Inflammatory macrophage treated with lipopolysaccharide for 4 hours (primary cell): ENCODE measurements at regions not wholly inside any gene's neighbourhood (a gene's known extent, or its start where the extent isn't known, plus 50 kb on each side); places are given as distances from the start of the nearest gene placed in this dataset.

Experiments
- DNase-seq: peaks from one replicate; pipeline ENCODE4 v3.0.0-alpha.2; 2020

DNA sequence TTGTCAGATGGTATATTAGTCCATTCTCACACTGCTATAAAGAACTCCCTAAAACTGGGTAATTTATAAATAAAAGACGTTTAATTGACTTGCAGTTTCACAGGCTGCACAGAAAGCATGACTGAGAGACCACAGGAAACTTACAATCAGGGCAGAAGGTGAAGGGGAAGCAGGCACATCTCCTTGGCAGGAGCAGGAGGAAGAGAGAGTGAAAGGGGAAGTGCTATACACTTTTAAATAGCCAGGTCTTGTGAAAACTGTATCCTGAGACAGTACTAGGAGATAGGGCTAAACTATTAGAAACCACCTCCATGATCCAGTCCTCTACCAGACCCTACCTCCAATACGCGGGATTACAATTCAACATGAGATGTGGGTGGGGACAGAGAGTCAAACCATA is 193.9 kb upstream of the KCNG1 start:
- DNase-seq = no peak

DNA sequence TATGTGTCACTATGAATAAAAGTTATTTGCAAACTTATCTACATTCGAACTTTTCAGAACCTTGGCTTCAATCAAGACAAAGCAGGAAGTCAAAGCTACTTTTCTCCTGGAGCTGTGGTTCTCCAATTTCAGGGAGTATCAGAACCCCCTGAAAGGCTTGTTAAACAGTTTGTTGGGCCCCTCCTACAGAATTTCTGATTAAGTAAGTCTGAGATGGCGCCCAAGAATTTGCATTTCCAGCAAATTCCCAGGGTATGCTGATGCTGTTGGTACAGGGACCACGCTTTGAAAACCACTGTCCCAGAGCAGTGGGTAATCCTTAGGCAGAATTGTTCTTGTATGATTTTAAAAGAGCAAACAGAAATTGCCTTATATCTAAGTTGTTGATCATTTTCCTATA is 189.9 kb upstream of the KCNG1 start:
- no peak for DNase-seq

DNA sequence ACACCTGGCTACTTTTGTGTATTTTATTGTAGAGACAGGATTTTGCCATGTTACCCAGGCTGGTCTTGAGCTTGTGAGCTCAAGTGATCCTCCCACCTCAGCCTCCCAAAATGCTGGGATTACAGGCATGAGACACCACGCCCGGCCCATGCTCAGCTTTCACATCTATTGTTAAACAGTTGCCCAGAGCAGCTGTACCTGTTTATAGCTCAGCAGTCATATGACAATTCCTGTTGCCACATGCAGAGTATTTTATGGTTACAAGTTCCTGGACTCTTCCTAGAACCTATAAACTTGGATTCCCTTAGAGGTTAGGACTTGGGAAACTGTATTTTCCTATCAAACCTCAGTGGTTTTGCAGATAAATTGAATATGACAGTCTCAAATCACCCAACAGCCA is 188.3 kb upstream of the KCNG1 start:
- no peak for DNase-seq

DNA sequence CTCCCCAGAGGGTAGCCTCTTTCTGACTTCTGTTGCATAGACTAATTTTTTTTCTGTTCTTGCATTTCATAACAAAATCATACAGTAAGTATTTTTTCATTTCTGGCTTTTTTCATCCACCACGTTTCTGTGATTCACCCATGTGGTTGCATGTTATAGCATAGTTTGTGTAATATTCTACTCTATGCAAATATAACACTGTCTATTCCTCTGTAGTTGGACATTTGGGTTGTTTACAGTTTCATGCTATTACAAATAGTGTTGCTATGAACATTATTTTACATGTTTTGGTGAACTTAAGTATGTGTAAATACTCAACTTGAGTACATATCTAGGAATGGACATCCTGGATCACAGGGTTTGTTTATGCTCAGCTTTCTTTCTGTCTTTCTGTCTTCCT is 187.2 kb upstream of the KCNG1 start:
- DNase-seq = no peak

DNA sequence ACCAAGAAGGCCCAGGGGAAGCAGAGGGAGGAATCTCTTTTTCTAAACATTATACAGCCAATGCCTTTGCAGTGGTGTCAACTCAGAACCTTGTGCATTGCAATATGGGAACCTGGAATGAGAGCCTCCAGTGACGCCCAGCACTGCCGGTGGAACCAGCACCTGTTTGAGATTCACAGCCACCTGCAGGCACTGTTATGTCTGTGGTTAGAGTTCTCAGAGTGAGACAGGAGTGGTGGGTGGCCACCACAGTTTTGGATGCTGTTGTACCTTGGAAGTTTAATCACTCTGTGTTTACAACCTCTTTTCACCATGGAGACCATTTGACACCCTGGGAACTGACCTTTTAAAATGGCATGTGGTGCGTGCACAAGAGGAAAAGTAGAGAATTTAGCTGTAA is 185.3 kb upstream of the KCNG1 start:
- no peak for DNase-seq

DNA sequence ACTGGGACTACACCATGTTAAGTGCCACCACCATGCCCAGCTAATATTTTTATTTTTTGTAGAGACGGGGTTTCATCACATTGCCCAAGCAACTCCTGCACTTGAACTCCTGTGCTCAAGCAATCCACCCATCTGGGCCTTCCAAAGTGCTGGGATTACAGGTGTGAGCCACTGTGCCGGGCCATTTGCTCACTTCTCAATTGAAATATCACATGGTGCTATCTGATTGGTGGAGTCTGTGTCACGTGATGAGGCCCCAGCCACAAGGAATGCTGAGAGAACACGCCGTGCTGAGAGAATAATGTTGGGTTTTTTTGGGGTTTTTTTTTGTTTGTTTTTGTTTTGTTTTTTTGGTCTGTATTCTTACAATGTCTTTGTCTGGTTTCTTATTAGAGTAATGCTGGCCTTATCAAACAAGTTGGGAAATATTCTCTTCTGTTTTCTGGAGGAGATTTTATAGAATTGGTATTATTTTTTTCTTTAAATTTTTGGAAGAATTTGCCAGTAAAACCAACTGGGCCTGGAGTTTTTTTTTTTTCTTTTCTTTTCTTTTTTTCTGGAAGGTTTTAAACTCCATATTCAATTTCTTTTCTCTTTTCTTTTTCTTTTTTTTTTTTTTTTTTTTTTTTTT is 183.2 kb upstream of the KCNG1 start:
- no peak for DNase-seq

DNA sequence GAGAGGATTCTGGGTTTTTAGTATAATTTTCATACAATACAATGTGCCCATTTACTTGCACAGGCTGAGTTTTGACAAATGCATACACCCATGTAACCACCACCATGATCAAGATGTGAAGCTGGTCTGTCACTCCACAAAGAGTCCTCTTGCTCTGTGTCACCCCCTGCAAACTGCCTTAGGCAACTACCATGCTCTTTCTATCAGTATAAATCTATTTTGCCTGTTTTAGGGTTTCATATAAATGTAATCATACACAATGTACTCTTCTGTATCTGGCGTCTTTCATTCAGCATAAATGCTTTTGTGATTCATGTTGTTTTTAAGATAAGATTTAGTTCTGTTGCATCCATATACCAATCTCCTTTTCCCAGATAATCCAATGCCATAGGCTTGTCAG is 181.9 kb upstream of the KCNG1 start:
- DNase-seq = no peak

DNA sequence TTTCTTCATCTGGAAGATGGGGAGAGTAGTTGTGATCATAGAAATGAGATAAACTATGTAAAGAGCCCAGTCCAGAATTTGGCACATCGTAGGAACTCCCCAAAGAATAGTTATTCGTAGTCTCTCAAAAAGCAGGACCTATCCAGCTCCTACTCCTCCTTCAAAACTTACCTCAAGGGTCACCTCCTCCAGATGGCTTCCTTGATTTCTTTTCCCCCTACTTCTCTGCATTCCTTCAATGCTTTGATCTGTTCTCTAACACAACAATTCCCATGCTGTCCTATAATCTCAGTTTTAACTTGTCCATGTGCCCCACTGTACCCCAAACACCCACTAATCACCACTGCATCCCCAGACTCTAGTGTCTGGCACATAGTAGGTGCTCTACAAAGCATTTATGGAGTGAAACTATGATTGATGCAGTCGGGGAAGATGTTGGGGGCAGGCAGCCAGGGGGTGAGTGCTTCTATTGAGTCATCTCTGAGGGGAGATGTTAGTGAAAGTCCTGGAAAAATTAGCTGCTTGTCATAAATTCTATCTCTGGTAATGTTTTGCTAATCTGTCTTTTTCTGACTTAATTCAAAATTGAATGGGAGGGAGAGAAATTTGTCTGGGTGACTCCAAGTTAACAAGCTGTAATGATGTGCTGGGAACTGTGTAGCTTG is 181.3 kb upstream of the KCNG1 start:
- no peak for DNase-seq

DNA sequence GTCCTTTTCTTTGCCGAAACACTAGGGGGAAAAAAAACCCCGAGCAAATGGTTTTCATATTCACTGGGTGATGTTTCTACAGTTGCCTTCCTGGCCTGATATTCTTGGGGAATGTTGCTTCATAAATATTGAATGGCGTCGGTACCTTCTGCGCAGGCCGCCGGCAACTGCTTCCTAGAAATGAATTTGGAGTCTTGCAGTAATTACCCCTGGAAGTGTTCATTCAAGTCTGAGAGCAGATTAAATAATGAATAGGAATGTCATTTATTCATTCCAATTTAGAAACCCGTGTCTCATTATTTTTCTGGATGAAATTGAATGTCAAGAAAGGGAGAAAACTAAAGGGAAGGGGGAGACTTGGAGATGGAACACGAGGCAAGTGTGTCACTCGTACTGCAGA is 179.4 kb upstream of the KCNG1 start:
- DNase-seq = no peak

DNA sequence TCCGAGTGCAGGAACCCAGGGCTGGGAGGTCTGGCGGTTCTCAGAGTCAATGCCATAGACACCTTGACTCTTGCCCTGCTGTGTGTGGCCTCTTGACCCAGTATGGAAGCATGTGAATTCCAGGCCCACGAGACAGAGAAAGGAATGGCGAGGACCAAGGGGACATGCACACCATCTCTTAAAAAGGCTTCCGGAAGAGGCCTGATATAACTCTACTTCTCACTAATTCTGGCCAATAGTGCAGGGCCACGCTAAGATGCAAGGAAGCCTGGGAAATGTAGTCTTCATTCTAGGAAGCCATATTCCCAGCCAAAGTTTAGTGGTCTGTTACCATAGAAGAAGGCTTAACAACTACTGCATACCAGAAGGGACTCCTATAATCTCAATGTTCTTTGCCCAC is 177.0 kb upstream of the KCNG1 start:
- no peak for DNase-seq

DNA sequence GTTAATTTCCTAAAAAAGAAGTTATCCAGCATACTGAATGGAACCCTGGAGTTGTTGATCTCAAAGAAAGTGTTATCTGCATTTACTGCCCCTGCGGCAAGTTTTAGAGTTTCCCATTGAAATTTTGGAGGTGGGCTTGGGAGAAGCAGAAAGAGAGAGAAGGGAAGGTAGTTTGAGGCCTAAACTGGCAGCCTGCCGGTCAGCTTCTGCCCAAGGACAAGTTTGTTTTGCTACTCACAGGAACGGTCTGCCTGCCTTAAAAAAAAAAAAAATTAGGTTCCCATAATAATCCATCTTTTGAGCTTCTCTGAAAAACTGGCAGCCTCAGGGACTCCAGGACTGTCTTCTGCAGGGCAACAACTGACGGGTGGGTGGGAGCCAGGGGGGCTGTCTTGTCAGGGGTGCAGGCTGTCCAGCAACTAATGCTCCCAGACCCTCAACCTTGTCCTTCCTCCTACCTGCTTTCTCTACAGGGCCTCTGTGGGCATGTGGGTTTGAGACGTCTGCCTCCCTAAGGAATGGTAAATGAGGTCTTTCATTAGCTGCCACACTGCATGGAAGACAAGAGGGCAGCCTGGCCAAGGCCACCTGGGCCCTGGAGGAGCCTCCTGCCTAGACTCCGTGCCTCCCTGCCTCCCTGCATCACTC is 176.1 kb upstream of the KCNG1 start:
- DNase-seq = no peak

DNA sequence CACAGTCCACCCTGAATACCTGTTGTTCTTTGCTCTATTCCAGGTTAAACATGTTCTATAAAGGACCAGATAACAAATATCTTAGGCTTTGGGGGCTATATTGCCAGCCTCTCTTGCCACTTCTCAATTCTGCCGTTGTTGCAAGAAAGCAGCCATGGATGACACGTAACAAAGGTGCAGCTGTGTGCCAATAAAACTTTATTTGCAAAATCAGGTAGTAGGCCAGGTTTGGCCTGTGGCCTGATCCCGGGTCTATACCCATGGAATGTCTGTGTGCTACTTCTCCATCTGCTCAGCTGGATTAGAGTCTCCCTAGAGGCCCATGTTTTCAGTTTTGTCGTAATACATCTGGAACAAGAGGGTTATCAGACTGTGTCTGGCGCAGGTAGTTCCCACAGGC is 175.3 kb upstream of the KCNG1 start:
- no peak for DNase-seq

DNA sequence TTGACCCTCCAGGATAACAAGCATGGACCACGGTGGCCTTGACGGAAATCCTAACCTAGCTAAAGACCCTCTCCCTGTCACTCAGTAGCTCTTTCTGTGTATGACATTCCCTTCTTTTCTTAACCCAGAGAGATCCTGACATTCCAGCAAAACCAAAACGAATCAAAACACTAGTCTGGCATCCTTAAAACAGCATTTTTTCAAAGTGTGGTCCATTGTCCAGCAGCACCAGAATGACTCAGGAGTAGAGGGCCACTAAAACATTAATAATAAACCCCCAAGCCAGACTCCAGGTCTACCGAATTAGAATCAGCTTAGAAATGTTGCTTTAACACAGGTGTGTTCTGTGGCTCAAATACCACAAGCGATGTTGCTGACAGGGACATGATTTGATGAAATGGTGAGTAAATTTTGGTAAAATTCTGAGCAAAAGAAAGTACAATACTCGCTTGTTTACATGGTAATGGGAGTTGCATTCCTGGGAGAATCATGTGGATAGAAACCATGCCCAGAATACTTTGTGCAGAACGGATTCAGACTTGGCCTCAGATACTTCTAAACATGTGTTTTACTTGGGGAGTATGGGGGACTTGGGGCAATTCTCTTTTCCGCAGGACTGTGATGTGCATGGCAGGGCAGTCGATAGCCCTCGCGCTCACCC is 174.2 kb upstream of the KCNG1 start:
- no peak for DNase-seq

DNA sequence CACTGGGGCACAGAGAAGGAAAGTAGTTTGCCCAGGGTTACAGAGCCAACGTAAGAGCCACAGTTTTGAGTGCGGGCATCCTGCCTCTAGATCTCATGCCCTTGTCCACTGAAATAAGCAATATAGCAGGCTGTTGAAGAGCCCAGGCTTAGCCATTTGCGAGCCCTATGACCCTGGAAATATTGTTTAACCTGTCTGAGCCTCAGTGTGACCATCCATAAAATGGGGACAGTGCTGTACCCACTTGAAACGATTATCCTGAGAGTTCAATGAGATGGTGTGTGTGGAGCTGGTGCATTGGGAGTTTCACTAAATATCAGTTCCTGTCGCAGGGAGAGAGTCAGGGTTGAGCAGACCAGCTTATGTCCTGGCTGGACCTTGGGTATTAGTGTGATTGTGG is 173.1 kb upstream of the KCNG1 start:
- DNase-seq = no peak

DNA sequence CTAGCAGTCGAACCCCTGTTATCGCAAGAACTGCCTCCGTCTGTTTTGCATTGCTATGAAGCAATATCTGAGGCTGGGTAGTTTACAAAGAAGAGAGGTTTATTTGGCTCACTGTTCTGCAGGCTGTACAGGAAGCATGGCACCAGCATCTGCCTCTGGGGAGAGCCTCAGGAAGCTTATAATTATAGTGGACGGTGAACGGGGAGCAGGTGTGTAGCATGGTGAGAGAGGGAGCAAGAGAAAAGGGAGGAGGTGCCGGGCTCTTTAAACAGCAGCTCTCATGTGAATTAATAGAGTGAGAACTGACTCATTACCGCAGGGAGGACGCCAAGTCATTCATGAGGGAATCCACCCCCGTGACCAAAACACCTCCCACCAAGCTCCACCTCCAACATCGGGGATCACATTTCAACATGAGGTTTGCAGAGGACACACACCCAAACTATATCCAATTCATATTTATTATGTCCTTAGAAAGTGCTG is 172.6 kb upstream of the KCNG1 start:
- DNase-seq = no peak

DNA sequence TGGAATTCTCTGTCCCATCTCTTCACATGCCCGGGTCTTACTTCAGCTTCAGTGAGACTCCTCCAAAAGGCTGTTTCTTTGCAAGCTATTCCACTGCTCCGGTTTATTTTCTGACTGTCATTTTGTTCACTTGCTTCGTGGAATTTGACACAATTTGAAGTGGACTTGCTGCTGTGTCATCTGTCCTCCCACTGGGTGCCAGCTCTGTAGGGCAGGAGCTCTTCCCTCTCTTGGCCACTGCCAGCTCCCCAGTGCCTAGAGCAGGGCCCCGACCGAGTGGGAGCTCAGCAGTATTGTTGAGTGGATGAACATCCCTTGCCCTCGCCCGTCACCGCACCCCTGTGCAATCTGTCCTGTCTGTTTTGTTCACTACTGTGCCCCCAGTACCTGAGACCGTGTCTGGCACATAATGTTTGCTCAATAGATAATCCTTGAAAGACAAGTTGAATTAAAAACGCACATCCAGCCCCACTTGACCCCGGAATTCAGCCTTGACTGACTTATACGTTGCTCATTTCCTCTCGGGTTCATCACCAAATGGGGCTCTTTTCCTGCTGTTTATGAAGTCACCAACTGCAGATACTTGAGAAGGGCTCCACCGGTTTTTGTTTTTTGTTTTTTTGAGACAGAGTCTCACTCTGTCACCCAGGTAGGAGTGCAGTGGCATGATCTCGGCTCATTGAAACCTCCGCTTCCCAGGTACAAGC is 170.3 kb upstream of the KCNG1 start:
- no peak for DNase-seq

DNA sequence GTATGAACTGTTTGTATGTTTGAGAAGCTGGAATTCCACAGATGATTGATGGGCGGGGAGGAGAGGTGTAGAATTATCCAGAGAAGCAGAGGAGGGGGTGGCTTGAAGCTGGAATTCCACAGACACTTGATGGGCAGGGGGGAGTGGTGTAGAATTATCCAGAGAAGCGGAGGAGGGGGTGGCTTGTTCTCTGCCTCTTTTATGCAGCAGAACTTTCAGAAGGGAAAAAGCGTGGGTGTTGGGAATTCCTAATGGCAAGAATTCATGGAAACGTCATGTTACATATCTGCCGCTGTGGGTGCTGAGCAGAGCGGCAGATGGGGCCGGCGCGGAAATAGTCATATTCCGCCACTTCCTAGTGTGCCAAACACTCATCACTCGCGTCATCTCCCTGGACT is 167.9 kb upstream of the KCNG1 start:
- DNase-seq = no peak

DNA sequence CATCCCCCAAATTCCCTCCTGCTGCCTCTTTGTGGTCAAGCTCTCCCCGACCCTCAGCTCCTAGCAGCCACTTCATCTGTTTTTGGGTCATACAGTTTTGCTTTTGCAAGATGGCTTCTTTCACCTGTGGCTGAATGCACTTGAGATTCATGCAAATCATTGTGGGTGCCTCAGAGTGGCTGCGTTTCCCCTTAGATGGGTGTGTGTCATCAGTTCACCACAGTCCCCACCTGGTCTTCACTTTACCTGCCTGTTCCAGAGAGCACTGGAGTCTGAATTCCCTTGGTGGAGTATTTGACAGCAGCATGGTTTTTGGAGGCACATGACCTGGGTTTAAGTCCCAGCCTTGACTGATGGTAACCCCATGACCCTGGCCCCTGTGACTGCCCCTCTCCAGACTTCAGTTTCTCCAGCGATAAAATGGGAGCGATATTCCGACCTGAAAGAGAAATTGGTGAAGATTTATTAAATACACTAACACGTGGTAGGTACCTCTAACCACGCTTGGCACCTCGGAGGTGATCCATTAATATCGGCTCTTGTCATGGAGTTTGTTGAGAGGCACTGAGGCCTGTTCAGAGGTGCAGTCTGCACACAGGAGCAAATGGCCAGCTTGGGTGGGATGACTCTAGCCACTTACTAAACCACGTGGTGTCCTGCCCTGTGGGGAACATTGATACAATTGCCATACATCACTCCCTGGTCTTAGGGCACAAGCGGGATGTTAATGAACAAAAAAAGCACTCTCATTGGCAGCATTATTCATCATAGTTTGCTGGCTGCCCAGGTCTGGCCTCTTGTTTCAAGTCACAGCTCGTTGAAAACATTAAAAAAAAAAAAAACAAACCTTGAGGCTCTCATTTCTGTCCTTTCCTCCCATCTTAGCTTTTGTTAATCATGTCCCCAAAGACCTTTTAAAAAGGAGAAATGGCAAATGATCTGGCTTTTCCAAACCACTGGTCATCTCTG is 167.2 kb upstream of the KCNG1 start:
- no peak for DNase-seq

DNA sequence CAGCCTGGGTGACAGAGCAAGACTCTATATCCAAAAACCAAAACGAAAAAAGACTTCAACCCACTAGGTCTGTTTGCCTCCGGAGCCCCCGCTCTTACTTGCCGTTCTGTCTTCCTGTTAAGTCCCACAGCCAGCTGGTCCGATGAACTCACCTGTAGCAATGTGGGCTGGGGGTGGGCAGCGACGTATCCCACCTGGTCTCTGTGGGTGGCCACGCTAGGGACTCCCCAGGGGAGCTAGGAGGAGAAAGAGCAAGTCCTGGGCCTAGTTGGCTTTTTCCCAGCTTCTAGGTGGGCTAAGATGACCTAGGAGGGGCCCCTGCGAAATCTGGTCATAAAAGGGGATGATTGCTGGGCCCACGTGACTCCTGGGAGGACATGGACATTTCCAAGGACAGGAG is 166.0 kb upstream of the KCNG1 start:
- DNase-seq = no peak

DNA sequence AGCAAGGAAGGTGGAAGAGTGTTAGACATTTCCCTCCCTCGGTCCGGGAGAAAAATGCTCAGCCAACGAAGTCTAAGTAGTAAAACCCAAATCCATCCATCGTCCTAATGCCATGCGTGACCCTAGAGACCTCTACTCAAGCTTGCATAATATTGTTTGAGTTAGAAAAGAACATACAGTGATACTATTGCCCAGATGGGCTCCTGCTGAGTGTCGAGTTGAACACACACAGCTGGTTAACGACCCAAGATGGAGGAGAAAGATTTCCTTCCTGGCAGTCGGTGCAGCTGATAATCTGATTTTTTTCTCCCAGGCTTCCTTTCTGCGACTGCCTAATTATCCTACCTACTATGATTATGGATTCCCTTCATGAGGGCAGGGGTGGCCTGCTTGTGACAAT is 164.4 kb upstream of the KCNG1 start:
- DNase-seq = no peak

DNA sequence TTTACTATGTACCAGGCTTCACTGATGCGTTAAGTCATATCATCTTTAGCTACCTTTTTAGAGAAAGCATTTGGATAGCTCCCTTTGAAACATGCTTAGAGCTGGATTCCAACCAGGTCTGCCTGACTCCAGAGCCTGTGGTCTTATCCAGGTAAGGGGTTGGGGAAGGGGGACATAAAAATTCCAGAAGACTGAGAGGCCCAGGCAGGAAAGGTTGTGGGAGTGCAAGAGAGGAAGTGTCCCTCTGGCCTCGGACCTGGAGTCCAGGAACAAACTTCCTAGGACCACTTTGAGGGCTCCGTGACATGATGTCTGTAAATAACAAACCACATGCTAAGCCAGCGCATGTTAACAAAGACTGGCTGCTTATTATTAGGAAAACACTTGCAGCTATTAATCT is 163.0 kb upstream of the KCNG1 start:
- DNase-seq = no peak

DNA sequence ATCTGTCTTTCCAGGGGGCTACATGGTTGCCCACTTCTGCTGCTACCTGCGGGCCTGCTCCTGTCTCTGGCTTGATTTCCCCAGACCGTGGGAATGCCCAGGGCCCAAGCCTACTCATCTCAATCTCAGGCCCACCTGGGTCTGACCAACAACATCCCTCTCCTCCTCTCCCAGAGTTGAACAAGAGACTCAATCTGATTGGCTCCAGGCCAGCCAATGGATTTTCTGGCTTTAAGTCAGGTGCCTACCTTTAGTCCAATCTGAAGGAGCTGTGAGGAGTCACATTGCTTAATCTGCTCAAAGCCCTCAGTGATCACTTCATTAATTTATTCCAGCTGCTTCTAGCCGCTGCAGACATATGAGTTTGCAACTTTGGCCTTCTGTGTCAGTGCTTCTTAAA is 162.4 kb upstream of the KCNG1 start:
- DNase-seq = no peak
